HAP-1 (cell line): ENCODE measurements at regions not wholly inside any gene's neighbourhood (a gene's known extent, or its start where the extent isn't known, plus 50 kb on each side); places are given as distances from the start of the nearest gene placed in this dataset.
"Not testable (repeated sequence)": the region's sequence is repeated elsewhere in the genome, so short reads cannot be mapped to it uniquely, and the experiment has no call there.

ENCODE experiments used
- DNase-seq, 2 experiments: peaks; one replicate each; pipeline ENCODE4 v3.0.0-alpha.2; 2016 to 2020; ENCODE audit warnings: low spot score in 2 of 2
- H3K27me3 ChIP-seq: fragments of 250-450 bp; sonication (Bioruptor Pico); 2 replicates; pipeline ENCODE4 v1.5.1; 2020; ENCODE audit warnings: low read depth, mild to moderate bottlenecking, moderate library complexity
- H3K36me3 ChIP-seq: fragments of 250-450 bp; sonication (Bioruptor Pico); replicated peaks from 2 replicates; pipeline ENCODE4 v1.5.1; 2020; ENCODE audit warnings: mild to moderate bottlenecking
- H3K4me1 ChIP-seq: fragments of 250-450 bp; sonication (Bioruptor Pico); 2 replicates; pipeline ENCODE4 v1.5.1; 2020; ENCODE audit warnings: mild to moderate bottlenecking
- H3K4me3 ChIP-seq: fragments of 250-450 bp; sonication (Bioruptor Pico); 2 replicates; pipeline ENCODE4 v1.5.1; 2020; ENCODE audit warnings: mild to moderate bottlenecking, moderate library complexity
- H3K9me3 ChIP-seq: fragments of 250-450 bp; sonication (Bioruptor Pico); 2 replicates; pipeline ENCODE4 v1.5.1; 2020; ENCODE audit warnings: mild to moderate bottlenecking, moderate library complexity
- in situ Hi-C: fragments of 300-500 bp; cut with MboI; formaldehyde crosslinking; loops from 3 replicates; pipeline ENCODE4 v1.14.3; 2020; ENCODE audit warnings: low sequenced_read_pairs, inconsistent platforms, mixed read lengths

GRCh38 chr4:132792310-132792709 is 356.8 kb upstream of the PCDH10 start:
- Histone ChIP-seq H3K36me3 (no peaks in the 10 kb centered on the region), H3K27me3 (no peaks in the 10 kb centered on the region), H3K4me1 (peaks cover under 1% of the 10 kb centered on the region), H3K9me3 (no peaks in the 10 kb centered on the region), H3K4me3 (no peak overlapping the region)
- in situ Hi-C loops, result no loop called here
- no peak for DNase-seq

GRCh38 chr4:132797856-132798255 is 351.2 kb upstream of the PCDH10 start:
- H3K36me3 ChIP-seq, result no peaks in the 10 kb centered on the region
- no peaks in the 10 kb centered on the region for H3K9me3 ChIP-seq
- peak; percentile 34 to 94 for DNase-seq
- in situ Hi-C loops, result no loop called here
- peaks cover 13% of the 10 kb centered on the region for H3K4me1 ChIP-seq
- H3K27me3 ChIP-seq, result no peaks in the 10 kb centered on the region
- H3K4me3 ChIP-seq, result no peak overlapping the region

GRCh38 chr4:132809298-132810032 is 339.6 kb upstream of the PCDH10 start:
- no peak overlapping the region for H3K4me3 ChIP-seq

DNA sequence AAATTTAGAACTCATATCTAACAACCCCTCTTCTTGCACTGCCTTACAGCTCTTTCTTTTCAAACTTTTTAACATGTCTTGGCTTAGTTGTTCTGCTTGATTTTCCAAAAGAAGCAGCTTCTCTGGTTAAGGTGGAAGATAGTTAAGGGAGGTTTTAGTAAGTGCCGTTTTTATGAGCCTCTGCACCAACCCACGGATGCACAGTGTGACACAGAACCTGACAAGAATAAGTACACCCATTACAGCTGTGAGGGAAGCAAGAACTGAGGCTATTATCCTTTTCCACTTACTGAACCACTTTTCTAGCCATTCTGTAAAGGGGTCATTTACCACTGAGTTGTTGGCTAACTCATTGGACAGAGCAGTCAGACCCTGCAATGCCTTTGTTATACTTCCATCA is 336.0 kb upstream of the PCDH10 start:
- H3K9me3 ChIP-seq, H3K4me1 ChIP-seq, H3K36me3 ChIP-seq, H3K4me3 ChIP-seq, DNase-seq, H3K27me3 ChIP-seq, in situ Hi-C loops: not testable (repeated sequence)

More at GRCh38 chr4:132809298-132810032, 339.6 kb upstream of the PCDH10 start:
- Histone ChIP-seq H3K9me3 (no peaks in the 10 kb centered on the region), H3K4me1 (no peaks in the 10 kb centered on the region; the same call in 1 of the 2 replicates), H3K27me3 (no peaks in the 10 kb centered on the region), H3K36me3 (no peaks in the 10 kb centered on the region)
- in situ Hi-C loops, result no loop called here
- peak in 1 of 2 experiments; percentile 26 for DNase-seq

DNA sequence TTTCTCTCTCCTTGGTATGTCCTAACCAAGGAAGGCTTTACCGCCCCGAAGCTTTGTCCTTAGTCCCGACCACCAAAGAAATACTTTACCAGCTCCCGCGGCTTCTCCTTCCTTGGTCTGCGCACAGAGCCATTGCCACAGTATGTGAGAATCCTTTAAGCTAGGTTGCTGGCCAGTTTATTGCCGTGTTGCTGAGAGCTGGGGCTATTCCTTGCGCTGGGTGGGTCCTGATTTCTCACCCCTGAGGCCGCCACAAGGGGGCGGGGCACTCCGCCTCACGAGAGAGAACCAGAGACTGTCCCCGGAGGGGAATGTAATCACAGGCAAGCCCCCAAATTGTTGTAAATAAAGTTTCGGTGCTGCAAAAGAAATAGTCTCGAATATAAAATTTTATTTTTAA is 331.0 kb upstream of the PCDH10 start:
- Histone ChIP-seq H3K4me3 (no peak overlapping the region), H3K9me3 (peaks cover 2% of the 10 kb centered on the region; the same call in 1 of the 2 replicates), H3K27me3 (no peaks in the 10 kb centered on the region), H3K36me3 (no peaks in the 10 kb centered on the region), H3K4me1 (peaks cover 5% of the 10 kb centered on the region)
- DNase-seq, result no peak
- in situ Hi-C loops, result no loop called here

- in situ Hi-C loops, result no loop called here
These were observed 325.7 kb upstream of the PCDH10 start for GRCh38 chr4:132823419-132823818.

GRCh38 chr4:132824761-132825160 is 324.3 kb upstream of the PCDH10 start:
- in situ Hi-C loops, result no loop called here

More at GRCh38 chr4:132823419-132823818, 325.7 kb upstream of the PCDH10 start:
- no peaks in the 10 kb centered on the region for H3K36me3 ChIP-seq
- 0 out of 2 replicates have a peak, but pooled peaks cover 2% of the 10 kb centered on the region for H3K9me3 ChIP-seq
- peaks cover 20% of the 10 kb centered on the region for H3K4me1 ChIP-seq
- peak in 1 of 2 experiments; percentile 62 for DNase-seq
- no peak overlapping the region for H3K4me3 ChIP-seq
- H3K27me3 ChIP-seq, result no peaks in the 10 kb centered on the region

GRCh38 chr4:132827522-132827921 is 321.6 kb upstream of the PCDH10 start:
- Histone ChIP-seq H3K36me3 (no peaks in the 10 kb centered on the region), H3K9me3 (no peaks in the 10 kb centered on the region), H3K4me3 (peak overlapping the region; percentile 37), H3K27me3 (no peaks in the 10 kb centered on the region), H3K4me1 (peaks cover 37% of the 10 kb centered on the region)
- peak; percentile 30 to 74 for DNase-seq
- in situ Hi-C loops, result no loop called here

More at GRCh38 chr4:132824761-132825160, 324.3 kb upstream of the PCDH10 start:
- Histone ChIP-seq H3K4me3 (peak overlapping the region; percentile 37), H3K4me1 (peaks cover 27% of the 10 kb centered on the region), H3K27me3 (no peaks in the 10 kb centered on the region), H3K36me3 (no peaks in the 10 kb centered on the region), H3K9me3 (no peaks in the 10 kb centered on the region)
- peak; percentile 76 to 94 for DNase-seq

DNA sequence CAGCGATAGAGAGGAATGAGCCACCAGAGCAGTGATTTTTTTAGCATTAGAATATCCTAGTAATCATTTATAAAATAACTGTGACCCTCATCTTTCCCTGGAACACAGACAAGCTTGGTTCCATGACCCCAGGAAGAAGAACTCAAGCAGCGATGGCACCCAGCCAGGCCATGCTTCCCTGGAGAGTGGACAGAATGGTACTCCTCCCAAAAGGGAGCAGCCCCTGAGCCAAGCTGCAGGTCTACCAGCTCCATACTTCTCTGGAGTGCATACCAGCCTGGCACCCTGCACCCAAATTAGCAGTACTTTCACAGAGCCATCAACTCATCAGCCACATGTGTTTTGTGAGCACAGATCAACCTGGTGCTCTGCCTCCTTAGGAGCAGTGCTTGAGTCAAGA is 310.9 kb upstream of the PCDH10 start:
- Histone ChIP-seq H3K4me1 (no peaks in the 10 kb centered on the region), H3K9me3 (no peaks in the 10 kb centered on the region; the same call in 1 of the 2 replicates), H3K36me3 (peaks cover 11% of the 10 kb centered on the region), H3K4me3 (no peak overlapping the region), H3K27me3 (no peaks in the 10 kb centered on the region)
- in situ Hi-C loops, result no loop called here
- DNase-seq, result no peak

DNA sequence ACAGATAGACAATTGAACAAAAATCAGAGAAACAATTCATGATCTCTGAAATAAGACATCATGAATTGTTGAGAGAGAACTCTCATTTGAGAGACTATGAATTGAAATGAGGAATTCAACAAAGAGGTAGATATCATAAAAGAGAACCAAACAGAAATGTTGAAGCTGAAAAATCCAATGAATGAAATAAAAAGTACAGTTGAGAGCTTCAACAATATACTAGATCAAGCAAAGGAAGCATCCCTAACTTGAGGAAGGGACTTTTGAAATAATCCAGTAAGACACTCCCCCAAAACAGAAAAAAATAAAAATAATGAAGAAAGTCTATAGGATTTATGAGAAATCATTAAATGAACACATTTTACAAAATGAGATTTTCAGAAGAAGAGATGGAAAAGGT is 310.0 kb upstream of the PCDH10 start:
- H3K36me3 ChIP-seq, result peaks cover 11% of the 10 kb centered on the region
- H3K4me1 ChIP-seq, result no peaks in the 10 kb centered on the region
- in situ Hi-C loops, result no loop called here
- no peaks in the 10 kb centered on the region for H3K27me3 ChIP-seq
- no peaks in the 10 kb centered on the region; the same call in 1 of the 2 replicates for H3K9me3 ChIP-seq
- no peak overlapping the region for H3K4me3 ChIP-seq
- DNase-seq, result no peak

GRCh38 chr4:132859929-132860328 is 289.2 kb upstream of the PCDH10 start:
- H3K36me3 ChIP-seq, result no peaks in the 10 kb centered on the region
- in situ Hi-C loops, result no loop called here
- no peak for DNase-seq
- no peaks in the 10 kb centered on the region for H3K9me3 ChIP-seq
- H3K4me1 ChIP-seq, result no peaks in the 10 kb centered on the region
- H3K4me3 ChIP-seq, result no peak overlapping the region
- H3K27me3 ChIP-seq, result no peaks in the 10 kb centered on the region

DNA sequence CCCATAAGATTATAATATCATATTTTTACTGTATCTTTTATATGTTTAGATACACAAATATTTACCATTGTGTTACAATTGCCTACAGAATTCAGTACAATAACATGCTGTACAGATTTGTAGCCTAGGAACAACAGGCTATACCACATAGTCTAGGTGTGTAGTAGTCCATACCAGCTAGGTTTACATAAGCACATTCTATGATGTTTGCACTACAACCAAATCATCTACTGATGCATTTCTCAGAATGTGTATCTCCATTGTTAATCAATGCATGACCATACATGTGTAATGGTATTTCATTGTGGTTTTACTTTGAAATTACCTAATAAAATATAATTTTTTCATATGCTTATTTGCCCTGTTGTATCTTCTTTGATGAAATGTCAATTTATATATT is 288.1 kb upstream of the PCDH10 start:
- Histone ChIP-seq H3K4me1 (no peaks in the 10 kb centered on the region), H3K36me3 (0 out of 2 replicates have a peak, but pooled peaks cover 2% of the 10 kb centered on the region), H3K27me3 (no peaks in the 10 kb centered on the region), H3K4me3 (no peak overlapping the region), H3K9me3 (no peaks in the 10 kb centered on the region)
- no peak for DNase-seq
- in situ Hi-C loops, result no loop called here

- H3K4me1 ChIP-seq, result no peaks in the 10 kb centered on the region
- DNase-seq, result no peak
- H3K9me3 ChIP-seq, result peaks cover 2% of the 10 kb centered on the region; the same call in 1 of the 2 replicates
- H3K27me3 ChIP-seq, result no peaks in the 10 kb centered on the region
- H3K36me3 ChIP-seq, result peaks cover 7% of the 10 kb centered on the region
- in situ Hi-C loops, result no loop called here
- no peak overlapping the region for H3K4me3 ChIP-seq
These were observed 285.5 kb upstream of the PCDH10 start for GRCh38 chr4:132863619-132864018.

DNA sequence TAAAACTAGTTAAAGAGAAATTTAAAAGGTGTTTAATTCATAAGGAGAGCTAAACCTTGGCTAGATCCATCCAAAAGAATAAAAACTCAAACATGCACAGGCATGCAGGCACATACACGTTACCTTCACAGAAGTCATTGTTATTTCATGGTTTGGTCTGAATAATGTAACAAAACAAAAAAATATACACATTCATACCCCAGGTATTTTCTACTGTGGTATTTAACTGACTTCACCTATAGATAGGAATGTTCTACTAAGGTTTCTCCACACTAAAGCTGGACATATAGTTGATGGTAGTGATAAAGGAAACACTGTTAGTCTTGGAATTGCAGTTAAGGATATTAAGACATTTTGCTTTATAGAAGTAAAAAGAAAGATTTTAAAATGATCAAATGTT is 283.6 kb upstream of the PCDH10 start:
- no peak for DNase-seq
- Histone ChIP-seq H3K9me3 (peaks cover 2% of the 10 kb centered on the region; the same call in 1 of the 2 replicates), H3K4me1 (no peaks in the 10 kb centered on the region), H3K27me3 (no peaks in the 10 kb centered on the region), H3K4me3 (no peak overlapping the region), H3K36me3 (peaks cover 7% of the 10 kb centered on the region)
- in situ Hi-C loops, result no loop called here
